Chondrocyte (in vitro differentiated cells): ENCODE measurements at regions not wholly inside any gene's neighbourhood (a gene's known extent, or its start where the extent isn't known, plus 50 kb on each side); places are given as distances from the start of the nearest gene placed in this dataset.

Source experiments
- DNase-seq: peaks from one replicate; pipeline ENCODE4 v3.0.0; 2021; ENCODE audit warnings: mixed read lengths, low spot score
- H3K27ac Mint-ChIP-seq: one replicate; pipeline ENCODE4 v1.8.0; 2021; ENCODE audit warnings: mild to moderate bottlenecking, moderate library complexity, mixed read lengths; ENCODE audit not compliant: unreplicated experiment
- H3K27me3 Mint-ChIP-seq: 2 replicates; pipeline ENCODE4 v1.8.0; 2021; ENCODE audit warnings: low read depth, mixed read lengths
- H3K36me3 Mint-ChIP-seq: 2 replicates; pipeline ENCODE4 v1.8.0; 2021; ENCODE audit warnings: low read depth, mixed read lengths
- H3K4me1 Mint-ChIP-seq: 2 replicates; pipeline ENCODE4 v1.8.0; 2021; ENCODE audit warnings: low read depth, mild to moderate bottlenecking, mixed read lengths
- H3K4me3 Mint-ChIP-seq: one replicate; pipeline ENCODE4 v1.8.0; 2021; ENCODE audit warnings: mild to moderate bottlenecking, moderate library complexity, mixed read lengths; ENCODE audit not compliant: unreplicated experiment
- H3K9me3 Mint-ChIP-seq: 2 replicates; pipeline ENCODE4 v1.8.0; 2021; ENCODE audit warnings: low read depth, mixed read lengths
- CTCF ChIP-seq: fragments of 200-600 bp; sonication (generic); IDR thresholded peaks from 2 replicates; pipeline ENCODE4 v1.5.0; 2021; ENCODE audit warnings: antibody characterized with exemption, mild to moderate bottlenecking, moderate library complexity

- H3K27ac Mint-ChIP-seq, result no peak overlapping the region
- no peaks in the 10 kb centered on the region for H3K27me3 Mint-ChIP-seq
- DNase-seq, result no peak
Observed at GRCh38 chr6:92460133-92460532, 959.2 kb downstream of the EPHA7 start.

GRCh38 chr6:92459606-92460005 is 959.8 kb downstream of the EPHA7 start:
- no peak overlapping the region for H3K27ac Mint-ChIP-seq
- H3K4me3 Mint-ChIP-seq, result no peak overlapping the region
- no peaks in the 10 kb centered on the region for H3K27me3 Mint-ChIP-seq
- no peak for TF ChIP-seq CTCF
- no peaks in the 10 kb centered on the region for H3K36me3 Mint-ChIP-seq
- peaks cover 3% of the 10 kb centered on the region for H3K9me3 Mint-ChIP-seq
- H3K4me1 Mint-ChIP-seq, result no peaks in the 10 kb centered on the region
- no peak for DNase-seq

More at GRCh38 chr6:92460133-92460532, 959.2 kb downstream of the EPHA7 start:
- Mint-ChIP-seq H3K36me3 (no peaks in the 10 kb centered on the region), H3K9me3 (peaks cover 3% of the 10 kb centered on the region), H3K4me1 (no peaks in the 10 kb centered on the region), H3K4me3 (no peak overlapping the region)
- no peak for TF ChIP-seq CTCF

- Mint-ChIP-seq H3K27me3 (no peaks in the 10 kb centered on the region), H3K36me3 (no peaks in the 10 kb centered on the region), H3K4me1 (peaks cover 9% of the 10 kb centered on the region), H3K9me3 (peaks cover 3% of the 10 kb centered on the region), H3K4me3 (no peak overlapping the region), H3K27ac (no peak overlapping the region)
- TF ChIP-seq CTCF, result no peak
- DNase-seq, result no peak
Observed at GRCh38 chr6:92446052-92446451, 973.3 kb downstream of the EPHA7 start.

- peaks cover 1% of the 10 kb centered on the region for H3K36me3 Mint-ChIP-seq
Observed at GRCh38 chr6:92433911-92434310, 985.4 kb downstream of the EPHA7 start.

GRCh38 chr6:92431502-92431901 is 987.9 kb downstream of the EPHA7 start:
- Mint-ChIP-seq H3K27me3 (no peaks in the 10 kb centered on the region), H3K9me3 (peaks cover 9% of the 10 kb centered on the region), H3K4me1 (peaks cover 3% of the 10 kb centered on the region), H3K4me3 (no peak overlapping the region), H3K36me3 (peaks cover 1% of the 10 kb centered on the region), H3K27ac (no peak overlapping the region)
- TF ChIP-seq CTCF, result no peak
- no peak for DNase-seq

More at GRCh38 chr6:92433911-92434310, 985.4 kb downstream of the EPHA7 start:
- Mint-ChIP-seq H3K27me3 (no peaks in the 10 kb centered on the region), H3K27ac (no peak overlapping the region), H3K4me3 (no peak overlapping the region), H3K9me3 (peaks cover 9% of the 10 kb centered on the region), H3K4me1 (no peaks in the 10 kb centered on the region)
- TF ChIP-seq CTCF, result no peak
- no peak for DNase-seq
